MV-4-11 (cell line): ENCODE measurements at regions not wholly inside any gene's neighbourhood (a gene's known extent, or its start where the extent isn't known, plus 50 kb on each side); places are given as distances from the start of the nearest gene placed in this dataset.
"Not testable (repeated sequence)": the region's sequence is repeated elsewhere in the genome, so short reads cannot be mapped to it uniquely, and the experiment has no call there.

Experiments
- DNase-seq: peaks from one replicate; lab custom pipeline; 2025; lab: John Stamatoyannopoulos, UW

GRCh38 chr20:19834783-19835182, 76.7 kb downstream of the RIN2 start:
- DNase-seq: no peak

GRCh38 chr20:19835533-19836222, 77.6 kb downstream of the RIN2 start:
- no peak for DNase-seq

GRCh38 chr20:19838468-19838867, 80.4 kb downstream of the RIN2 start:
- DNase-seq: no peak

- DNase-seq: no peak
Observed at GRCh38 chr20:19839053-19839452, 81.0 kb downstream of the RIN2 start.

GRCh38 chr20:19840111-19840710, 82.2 kb downstream of the RIN2 start:
- DNase-seq: no peak

GRCh38 chr20:19841740-19842139, 83.7 kb downstream of the RIN2 start:
- no peak for DNase-seq

- DNase-seq: not testable (repeated sequence)
Observed at GRCh38 chr20:19844850-19845249, 86.8 kb downstream of the RIN2 start.

GRCh38 chr20:19847383-19847782, 89.3 kb downstream of the RIN2 start:
- no peak for DNase-seq

GRCh38 chr20:19849341-19850197, 91.5 kb downstream of the RIN2 start:
- no peak for DNase-seq

- no peak for DNase-seq
Observed at GRCh38 chr20:19850198-19850533, 92.1 kb downstream of the RIN2 start.

GRCh38 chr20:19851861-19852260, 93.8 kb downstream of the RIN2 start:
- no peak for DNase-seq

- no peak for DNase-seq
Observed at GRCh38 chr20:19855416-19855815, 97.4 kb downstream of the RIN2 start.

GRCh38 chr20:19858466-19859371, 100.7 kb downstream of the RIN2 start:
- no peak for DNase-seq

- DNase-seq: no peak
Observed at GRCh38 chr20:19859444-19859843, 101.4 kb downstream of the RIN2 start.

GRCh38 chr20:19860737-19861136, 102.7 kb downstream of the RIN2 start:
- no peak for DNase-seq

GRCh38 chr20:19861147-19861759, 103.2 kb downstream of the RIN2 start:
- no peak for DNase-seq

GRCh38 chr20:19864130-19864529, 106.1 kb downstream of the RIN2 start:
- DNase-seq: no peak

GRCh38 chr20:19866070-19866469, 108.0 kb downstream of the RIN2 start:
- no peak for DNase-seq

- peak; percentile 58 for DNase-seq
Observed at GRCh38 chr20:19867074-19867473, 109.0 kb downstream of the RIN2 start.

GRCh38 chr20:19867940-19868371, 109.9 kb downstream of the RIN2 start:
- DNase-seq: peak; percentile 93

- no peak for DNase-seq
Observed at GRCh38 chr20:19868441-19868840, 110.4 kb downstream of the RIN2 start.

- DNase-seq: peak; percentile 80
Observed at GRCh38 chr20:19872001-19872400, 113.9 kb downstream of the RIN2 start.
